Activated naive CD8-positive, alpha-beta T cell treated with anti-CD3 and anti-CD28 coated beads, Interleukin-2, amount 50 U/mL, for 16 hours (primary cell): ENCODE measurements at regions not wholly inside any gene's neighbourhood (a gene's known extent, or its start where the extent isn't known, plus 50 kb on each side); places are given as distances from the start of the nearest gene placed in this dataset.

Experiments
- DNase-seq: peaks from one replicate; pipeline ENCODE4 v3.0.0-alpha.2; 2020; ENCODE audit warnings: low read depth, low spot score

DNA sequence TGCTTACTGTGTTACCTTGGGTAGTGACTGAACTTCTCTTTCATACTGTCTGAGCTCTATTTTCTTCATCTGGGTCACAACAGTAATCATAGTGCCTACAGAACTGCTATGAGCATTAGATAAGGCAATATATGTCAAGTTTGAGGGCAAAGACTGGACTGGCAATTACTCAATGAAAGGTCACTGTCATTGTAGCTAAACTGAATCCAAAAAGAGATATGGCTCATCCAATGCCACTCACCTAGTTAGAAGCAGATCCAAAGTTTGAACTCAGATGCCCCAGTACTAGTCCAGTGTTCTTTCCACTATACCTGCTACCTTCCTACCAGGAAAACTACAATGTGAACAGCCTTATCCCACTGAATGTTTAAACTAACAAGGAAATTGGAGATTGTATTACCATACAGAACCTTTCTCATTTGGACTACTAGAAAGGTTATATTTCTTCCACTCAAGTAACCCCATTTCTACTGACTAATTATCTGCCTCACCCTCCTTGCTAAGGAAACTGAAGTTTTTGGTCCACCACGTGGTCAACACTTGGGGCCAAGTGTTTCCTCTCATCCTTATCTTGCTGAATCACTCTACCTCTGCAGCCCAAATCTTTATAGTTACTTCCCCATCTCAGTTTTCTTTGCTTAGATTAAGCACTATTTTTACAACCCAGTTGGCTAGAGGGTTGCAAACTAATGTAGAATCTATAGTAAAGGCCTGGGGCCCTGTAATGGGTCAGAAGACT is 202.3 kb upstream of the LPP start:
- no peak for DNase-seq

- DNase-seq = no peak
Observed at GRCh38 chr3:187952849-187953248, 201.1 kb upstream of the LPP start.

GRCh38 chr3:187954516-187954872 is 199.5 kb upstream of the LPP start:
- no peak for DNase-seq

GRCh38 chr3:187954873-187955586 is 198.9 kb upstream of the LPP start:
- DNase-seq = no peak

- DNase-seq = no peak
Observed at GRCh38 chr3:187955587-187955952, 198.4 kb upstream of the LPP start.

DNA sequence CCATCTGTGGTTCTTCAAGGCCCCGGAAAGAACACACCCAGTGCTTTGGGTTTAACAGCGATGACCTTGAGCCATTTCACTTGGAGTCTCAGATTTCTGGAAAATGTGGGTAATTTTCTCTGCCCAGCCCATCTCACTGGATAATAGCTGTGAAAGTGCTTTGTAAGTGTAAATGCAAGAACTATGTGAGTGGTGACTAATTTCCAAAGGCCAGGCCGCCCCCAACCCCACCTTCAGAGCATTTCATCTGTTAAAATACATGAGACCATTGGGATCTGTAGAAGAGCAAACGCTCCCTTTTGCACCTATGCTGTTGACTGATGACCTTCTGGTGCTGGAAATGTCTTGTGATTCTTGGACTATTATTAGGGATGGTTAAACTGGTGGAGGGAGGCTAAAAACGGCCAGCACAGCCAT is 196.8 kb upstream of the LPP start:
- DNase-seq = no peak

DNA sequence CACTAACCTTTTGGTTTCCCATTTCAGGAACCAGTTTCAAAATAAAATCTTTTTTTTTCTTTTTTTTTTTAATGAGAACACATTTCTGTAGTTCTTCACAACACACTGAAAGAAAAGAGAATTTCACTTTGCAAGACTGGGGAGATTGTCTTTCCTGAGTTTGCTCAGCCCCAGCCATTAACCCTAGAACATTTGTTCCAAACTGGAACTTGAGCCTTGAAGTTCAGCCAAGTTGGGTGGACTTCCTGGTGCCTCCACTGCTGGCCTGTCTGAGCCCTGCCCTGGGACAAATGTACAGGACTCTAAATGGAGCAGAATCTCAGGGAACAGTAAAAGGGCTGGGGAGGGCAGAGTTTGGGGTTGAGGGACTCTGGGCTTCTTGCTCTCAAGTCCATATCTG is 196.4 kb upstream of the LPP start:
- no peak for DNase-seq

DNA sequence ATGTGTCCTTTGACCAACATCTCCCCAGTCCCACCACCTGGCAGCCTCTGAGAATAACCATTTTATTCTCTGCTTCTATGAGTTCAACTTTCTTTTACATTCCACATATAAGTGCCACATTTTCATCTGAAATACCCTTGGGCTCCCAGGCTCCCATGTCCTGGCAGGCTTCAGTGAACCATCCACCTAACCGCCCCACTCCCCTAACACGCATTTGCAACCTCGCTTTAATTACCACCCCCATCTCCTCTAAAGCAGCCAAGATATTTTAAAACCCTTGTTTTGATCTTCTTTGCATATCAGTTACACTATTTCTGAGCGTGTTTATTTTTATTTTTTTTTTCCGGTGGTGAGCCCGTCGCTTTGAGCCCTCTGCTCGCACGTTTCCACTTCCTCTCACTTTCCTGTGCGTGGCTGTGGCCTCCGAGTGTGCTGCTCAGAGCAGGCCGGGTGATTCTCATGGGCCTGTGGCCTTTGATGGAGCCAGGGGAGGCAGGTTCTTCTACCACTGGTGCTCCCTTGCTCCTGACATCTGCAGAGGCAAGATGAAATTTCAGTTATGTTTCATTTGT is 195.4 kb upstream of the LPP start:
- no peak for DNase-seq

DNA sequence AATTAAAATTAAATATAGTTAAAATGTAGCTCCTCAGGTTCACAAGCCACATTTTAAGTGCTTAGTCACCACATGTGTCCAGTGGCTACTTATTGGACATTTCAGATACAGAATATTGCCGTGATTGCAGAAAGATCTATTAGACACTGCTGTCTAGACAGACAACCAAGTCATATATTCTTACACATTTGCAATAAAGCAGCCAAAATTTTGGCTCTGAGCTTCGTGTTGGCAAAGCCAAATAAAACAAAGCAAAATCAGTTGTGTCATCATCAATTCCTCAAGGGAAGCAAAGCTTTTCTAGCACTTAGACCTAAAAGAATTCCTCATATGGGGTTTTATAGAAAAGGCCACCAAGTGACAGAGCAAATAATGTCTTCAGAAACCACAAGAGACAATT is 193.1 kb upstream of the LPP start:
- no peak for DNase-seq

GRCh38 chr3:187961366-187961765 is 192.6 kb upstream of the LPP start:
- no peak for DNase-seq

GRCh38 chr3:187963003-187963676 is 190.8 kb upstream of the LPP start:
- DNase-seq = no peak

GRCh38 chr3:187963677-187964385 is 190.1 kb upstream of the LPP start:
- DNase-seq = no peak

DNA sequence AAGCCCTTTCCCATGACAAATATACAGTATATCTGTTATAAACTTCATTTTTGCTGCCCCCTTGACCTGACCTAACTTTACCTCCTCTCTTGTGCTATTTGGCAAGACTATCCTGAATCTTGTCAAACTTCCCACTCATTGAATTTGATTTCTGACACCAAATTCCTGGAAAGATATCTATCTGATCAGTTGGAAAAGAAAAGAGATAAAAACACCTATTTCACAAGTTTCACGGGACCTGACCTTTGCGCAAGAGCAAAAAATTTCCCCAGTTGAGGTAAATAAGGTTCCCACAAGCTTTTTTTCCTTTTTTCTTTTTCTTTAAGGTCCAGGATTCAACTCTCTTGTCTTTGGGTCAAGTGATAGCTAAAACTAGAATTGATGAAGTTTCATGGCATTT is 189.2 kb upstream of the LPP start:
- no peak for DNase-seq

DNA sequence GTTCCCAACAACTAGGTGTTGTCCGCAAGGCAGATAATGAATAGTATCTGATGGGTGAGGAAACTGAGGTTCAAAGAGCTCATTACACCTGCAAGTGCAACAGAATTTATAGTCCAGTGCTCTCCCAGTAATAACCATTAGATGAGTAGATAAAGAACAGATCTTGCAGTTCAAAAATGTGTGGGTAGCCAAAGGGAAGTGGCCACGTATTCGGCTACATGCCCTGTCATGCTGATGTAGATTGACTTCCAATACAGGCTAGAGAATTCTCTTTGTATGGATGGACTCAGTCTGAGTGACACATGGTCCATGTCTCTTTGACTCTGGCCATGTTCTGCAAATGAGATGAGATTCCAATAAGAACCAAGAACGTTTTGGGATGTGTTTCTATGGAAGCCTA is 187.9 kb upstream of the LPP start:
- no peak for DNase-seq

DNA sequence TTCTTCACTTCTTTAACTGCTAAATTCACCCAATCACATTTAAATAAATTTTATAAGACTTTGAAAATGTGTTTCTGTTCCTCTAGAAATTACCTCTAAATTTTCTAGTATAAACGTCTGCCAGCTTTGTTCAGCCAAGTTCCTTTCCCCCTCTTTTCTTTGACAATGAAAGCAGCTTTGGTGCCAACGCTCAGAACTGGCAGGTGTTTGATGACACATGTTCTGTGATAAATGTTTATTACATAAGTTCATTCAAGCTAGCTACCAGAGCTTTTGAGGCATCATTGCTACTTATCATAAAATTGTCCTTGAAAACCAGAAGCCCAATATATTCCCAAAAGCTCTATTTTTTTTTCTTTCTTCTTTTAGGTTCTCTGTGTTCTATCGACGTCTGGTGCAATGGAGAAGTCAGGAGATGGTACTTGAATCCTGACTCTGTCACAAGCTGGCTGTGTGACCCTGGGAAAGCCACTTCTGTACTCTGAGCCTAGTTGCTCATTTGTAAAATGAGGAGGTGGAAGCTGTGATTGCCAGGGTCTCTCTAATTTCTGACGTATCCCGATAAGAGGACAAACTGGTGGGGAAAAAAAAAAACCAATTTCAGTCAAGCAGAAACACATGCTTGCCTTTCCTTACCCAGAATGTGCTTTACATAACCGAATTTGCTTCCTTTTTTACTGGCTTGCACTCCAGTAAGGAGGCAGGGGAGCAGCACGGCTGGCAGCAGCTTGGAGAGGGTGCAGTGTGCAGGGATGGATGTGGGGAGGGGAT is 187.1 kb upstream of the LPP start:
- DNase-seq = no peak

- no peak for DNase-seq
Observed at GRCh38 chr3:187967993-187968392, 186.0 kb upstream of the LPP start.

DNA sequence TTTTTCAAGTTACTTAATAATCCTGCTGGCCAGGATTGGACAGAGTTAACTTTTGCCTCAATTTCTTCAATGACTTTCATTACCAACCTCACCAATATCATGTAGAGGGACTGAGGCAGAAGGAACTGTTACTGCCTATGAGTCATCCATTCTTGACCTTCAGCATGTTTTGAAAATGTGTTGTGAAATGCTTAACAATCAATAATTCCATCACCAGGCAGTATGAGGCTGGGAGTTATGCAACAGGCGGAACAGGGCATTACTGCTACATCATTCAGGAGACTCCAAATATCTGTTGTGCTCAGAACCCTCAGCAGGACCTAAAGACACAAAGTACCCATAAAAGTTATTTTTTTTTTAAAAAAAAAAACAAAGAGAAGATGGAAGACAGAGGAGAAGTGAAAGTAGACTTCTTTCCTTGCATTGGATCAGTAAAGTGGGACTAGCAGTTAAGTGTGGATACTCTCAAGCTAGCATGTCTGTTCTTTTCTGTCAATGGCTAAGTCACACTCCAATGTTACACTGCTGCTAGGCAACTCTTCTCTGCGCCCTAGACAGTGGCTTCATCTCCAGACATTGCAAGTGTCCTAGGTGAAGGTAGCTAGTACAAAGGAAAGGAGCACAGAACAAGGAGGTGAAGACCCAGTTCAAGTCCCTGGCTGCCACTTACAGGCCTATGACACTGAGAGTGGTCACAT is 184.9 kb upstream of the LPP start:
- DNase-seq = no peak

DNA sequence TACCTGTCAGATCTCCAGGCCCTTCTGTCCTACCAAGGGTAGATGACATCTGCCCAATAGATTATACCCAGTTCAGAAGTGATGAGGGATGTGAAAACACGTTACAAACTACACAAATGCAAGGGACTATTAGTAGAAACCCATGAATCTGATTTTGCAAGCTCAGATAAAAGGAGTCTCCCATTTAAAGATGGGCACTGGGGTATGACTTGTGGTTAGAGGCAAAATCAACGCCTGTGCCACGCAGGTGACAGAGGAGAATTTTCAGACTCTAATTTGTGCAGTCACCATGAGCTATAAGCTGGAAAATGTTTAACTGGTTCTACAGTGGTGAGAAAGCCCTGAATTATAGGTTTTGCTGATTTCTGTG is 184.4 kb upstream of the LPP start:
- DNase-seq = no peak

DNA sequence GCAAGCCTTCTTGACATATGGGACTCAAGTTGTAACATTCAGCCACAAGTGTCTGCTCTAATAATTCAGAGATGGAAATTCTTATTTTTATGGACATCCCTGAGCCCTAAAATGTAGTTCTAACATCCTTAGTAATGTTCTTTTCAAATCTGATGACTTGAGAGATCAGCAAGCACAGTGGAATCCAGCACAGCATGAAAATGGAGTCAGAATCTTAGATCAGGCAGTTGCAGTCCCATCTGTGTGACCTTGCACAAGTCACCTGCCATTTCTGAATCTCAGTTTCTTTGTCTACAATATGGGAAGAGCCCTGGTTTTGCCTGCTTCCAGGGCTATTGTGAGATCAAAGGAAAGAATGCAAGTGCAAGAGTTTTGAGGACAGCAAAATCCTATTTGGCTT is 183.9 kb upstream of the LPP start:
- no peak for DNase-seq

- no peak for DNase-seq
Observed at GRCh38 chr3:187971629-187972028, 182.3 kb upstream of the LPP start.

DNA sequence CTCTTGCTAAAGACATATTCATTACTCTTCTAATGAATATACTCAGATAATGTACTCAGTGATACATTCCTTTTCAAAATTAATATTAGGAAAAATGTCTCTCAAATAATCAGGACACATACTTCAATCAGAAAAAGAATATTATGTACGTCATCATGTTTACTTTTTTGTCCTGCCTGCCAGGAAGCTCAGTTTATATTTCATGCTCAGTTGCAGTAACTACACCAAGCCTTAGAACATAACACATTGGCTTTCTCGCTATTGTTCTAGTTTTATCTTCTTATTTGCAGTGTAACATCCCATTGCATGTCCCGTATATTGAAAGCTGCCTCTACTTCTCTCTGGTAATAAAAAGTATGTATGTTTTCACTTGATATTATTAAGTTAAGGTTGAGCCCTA is 181.5 kb upstream of the LPP start:
- DNase-seq = no peak
